Liver (tissue), 8 donors: ENCODE measurements at regions not wholly inside any gene's neighbourhood (a gene's known extent, or its start where the extent isn't known, plus 50 kb on each side); places are given as distances from the start of the nearest gene placed in this dataset.

Source experiments
- DNase-seq: peaks from one replicate; pipeline ENCODE4 v3.0.0-alpha.2; 2017; ENCODE audit warnings: low spot score
- H3K27ac ChIP-seq, 2 donors: one replicate each; pipeline ENCODE4 v1.7.0; 2013; ENCODE audit warnings: inconsistent platforms in 2 of 2, low read length in 2 of 2, control low read depth in 1 of 2, low read depth in 1 of 2, mild to moderate bottlenecking in 1 of 2
- H3K27me3 ChIP-seq, 4 donors: one replicate each; pipeline versions ENCODE4 v1.6.1 to v1.7.0; 2013; ENCODE audit warnings: low read length in 3 of 4, inconsistent platforms in 1 of 4, mild to moderate bottlenecking in 1 of 4, moderate library complexity in 1 of 4; ENCODE audit not compliant: control insufficient read depth in 4 of 4, insufficient read depth in 4 of 4
- H3K36me3 ChIP-seq, 4 donors: one replicate each; pipeline versions ENCODE4 v1.6.1 to v1.7.0; 2013; ENCODE audit warnings: low read length in 3 of 4, mild to moderate bottlenecking in 3 of 4, low read depth in 1 of 4, moderate library complexity in 1 of 4; ENCODE audit not compliant: control insufficient read depth in 4 of 4, insufficient read depth in 3 of 4
- H3K4me1 ChIP-seq, 4 donors: one replicate each; pipeline versions ENCODE4 v1.6.1 to v1.7.0; 2013; ENCODE audit warnings: low read length in 3 of 4, mild to moderate bottlenecking in 3 of 4, moderate library complexity in 1 of 4; ENCODE audit not compliant: control insufficient read depth in 4 of 4, insufficient read depth in 4 of 4
- H3K4me3 ChIP-seq, 3 donors: one replicate each; pipeline versions ENCODE4 v1.6.1 to v1.7.0; 2013; ENCODE audit warnings: low read length in 3 of 3, control low read depth in 1 of 3, low read depth in 1 of 3, mild to moderate bottlenecking in 1 of 3
- H3K9ac ChIP-seq, 2 donors: one replicate each; pipeline ENCODE4 v1.7.0; 2013; ENCODE audit warnings: low read length in 2 of 2, mild to moderate bottlenecking in 2 of 2, moderate library complexity in 2 of 2, control low read depth in 1 of 2, low read depth in 1 of 2
- H3K9me3 ChIP-seq, 4 donors: one replicate each; pipeline versions ENCODE4 v1.6.1 to v1.7.0; 2013; ENCODE audit warnings: low read length in 3 of 4; ENCODE audit not compliant: control insufficient read depth in 4 of 4
- EGR1 ChIP-seq, 2 donors: IDR thresholded peaks; 2 replicates each; pipeline ENCODE4 v1.6.1; 2016 to 2018; ENCODE audit warnings: antibody characterized with exemption in 2 of 2, low read depth in 2 of 2
- FOXA1 ChIP-seq: IDR thresholded peaks from 2 replicates; pipeline ENCODE4 v1.6.1; 2016; ENCODE audit warnings: antibody characterized with exemption
- FOXA2 ChIP-seq: IDR thresholded peaks from 2 replicates; pipeline ENCODE4 v1.6.1; 2016; ENCODE audit warnings: antibody characterized with exemption
- GABPA ChIP-seq, 2 donors: IDR thresholded peaks in 1 of 2; conservative IDR thresholded peaks in 1 of 2; 2 replicates each; pipeline ENCODE4 v1.6.1; 2016; ENCODE audit warnings: antibody characterized with exemption in 2 of 2, mild to moderate bottlenecking in 1 of 2, moderate library complexity in 1 of 2
- HNF4A ChIP-seq, 2 donors: conservative IDR thresholded peaks; 2 replicates each; pipeline ENCODE4 v1.6.1; 2016; ENCODE audit warnings: antibody characterized with exemption in 2 of 2, mild to moderate bottlenecking in 2 of 2
- HNF4G ChIP-seq: IDR thresholded peaks from 2 replicates; pipeline ENCODE4 v1.6.1; 2016; ENCODE audit warnings: antibody characterized with exemption
- JUND ChIP-seq, 2 donors: IDR thresholded peaks; 2 replicates each; pipeline ENCODE4 v1.6.1; 2016; ENCODE audit warnings: antibody characterized with exemption in 2 of 2
- NR2F2 ChIP-seq: IDR thresholded peaks from 2 replicates; pipeline ENCODE4 v1.6.1; 2016; ENCODE audit warnings: antibody characterized with exemption
- RAD21 ChIP-seq, 2 donors: IDR thresholded peaks; 2 replicates each; pipeline ENCODE4 v1.6.1; 2016; ENCODE audit warnings: antibody characterized with exemption in 2 of 2, mild to moderate bottlenecking in 2 of 2
- RXRA ChIP-seq, 2 donors: IDR thresholded peaks; 2 replicates each; pipeline ENCODE4 v1.6.1; 2017 to 2018; ENCODE audit warnings: antibody characterized with exemption in 2 of 2, mild to moderate bottlenecking in 1 of 2
- SP1 ChIP-seq: IDR thresholded peaks from 2 replicates; pipeline ENCODE4 v1.6.1; 2018; ENCODE audit warnings: antibody characterized with exemption, mild to moderate bottlenecking
- TAF1 ChIP-seq: conservative IDR thresholded peaks from 2 replicates; pipeline ENCODE4 v1.6.1; 2016; ENCODE audit warnings: antibody characterized with exemption, mild to moderate bottlenecking
- YY1 ChIP-seq: IDR thresholded peaks from 2 replicates; pipeline ENCODE4 v1.6.1; 2016; ENCODE audit warnings: antibody characterized with exemption, mild to moderate bottlenecking
- WGBS: extraction: QIAGEN DNeasy Blood & Tissue Kit; methylation state at CpG from one replicate; pipeline ENCODE4 v1.1.7; 2013; 5-methylcytosine and 5-hydroxymethylcytosine counted together
- TF ChIP-seq, protein P1 (sequence below): fragments of 150-350 bp; IDR thresholded peaks from 2 replicates; pipeline ENCODE4 v1.5.1; 2017; ENCODE audit warnings: improper control_type of control experiment, low read depth, low read length; ENCODE audit not compliant: missing input control
- TF ChIP-seq, protein P2 (sequence below): IDR thresholded peaks from 2 replicates; pipeline ENCODE4 v1.6.1; 2016; ENCODE audit warnings: antibody characterized with exemption
- TF ChIP-seq, protein P3 (sequence below): IDR thresholded peaks from 2 replicates; pipeline ENCODE4 v1.6.1; 2016; ENCODE audit warnings: antibody characterized with exemption
- TF ChIP-seq, protein P4 (sequence below): IDR thresholded peaks from 2 replicates; pipeline ENCODE4 v1.6.1; 2016; ENCODE audit warnings: antibody characterized with exemption, mild to moderate bottlenecking
- TF ChIP-seq, protein P5 (sequence below): IDR thresholded peaks from 2 replicates; pipeline ENCODE4 v1.6.1; 2016; ENCODE audit warnings: antibody characterized with exemption
- donor health status: healthy.
- donor health status: healthy.
- donor health status: healthy.
- donor health status: healthy.
- donor health status: healthy.

DNA sequence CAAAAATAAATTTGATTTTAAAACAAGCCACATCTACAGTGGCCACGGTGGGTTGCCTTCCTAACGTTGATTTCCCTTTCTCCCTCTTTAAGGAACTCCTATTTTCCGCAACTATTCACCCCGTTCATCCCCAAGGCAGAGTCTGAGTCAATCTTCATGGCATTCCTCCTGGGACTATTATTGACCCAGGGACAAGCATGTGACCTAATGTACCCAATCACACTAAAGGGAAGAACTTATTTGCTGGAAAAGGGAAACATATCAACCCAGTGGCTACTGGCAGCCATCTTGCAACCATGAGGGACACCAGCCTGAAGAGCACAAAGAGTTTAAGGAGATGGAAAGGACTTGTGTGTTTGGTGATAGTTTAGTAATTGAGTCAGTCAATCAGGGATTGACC lies 55.4 kb upstream of the ARHGEF3 start:
- H3K4me1 ChIP-seq = no peaks in the 10 kb centered on the region
- TF ChIP-seq, protein P1, sequence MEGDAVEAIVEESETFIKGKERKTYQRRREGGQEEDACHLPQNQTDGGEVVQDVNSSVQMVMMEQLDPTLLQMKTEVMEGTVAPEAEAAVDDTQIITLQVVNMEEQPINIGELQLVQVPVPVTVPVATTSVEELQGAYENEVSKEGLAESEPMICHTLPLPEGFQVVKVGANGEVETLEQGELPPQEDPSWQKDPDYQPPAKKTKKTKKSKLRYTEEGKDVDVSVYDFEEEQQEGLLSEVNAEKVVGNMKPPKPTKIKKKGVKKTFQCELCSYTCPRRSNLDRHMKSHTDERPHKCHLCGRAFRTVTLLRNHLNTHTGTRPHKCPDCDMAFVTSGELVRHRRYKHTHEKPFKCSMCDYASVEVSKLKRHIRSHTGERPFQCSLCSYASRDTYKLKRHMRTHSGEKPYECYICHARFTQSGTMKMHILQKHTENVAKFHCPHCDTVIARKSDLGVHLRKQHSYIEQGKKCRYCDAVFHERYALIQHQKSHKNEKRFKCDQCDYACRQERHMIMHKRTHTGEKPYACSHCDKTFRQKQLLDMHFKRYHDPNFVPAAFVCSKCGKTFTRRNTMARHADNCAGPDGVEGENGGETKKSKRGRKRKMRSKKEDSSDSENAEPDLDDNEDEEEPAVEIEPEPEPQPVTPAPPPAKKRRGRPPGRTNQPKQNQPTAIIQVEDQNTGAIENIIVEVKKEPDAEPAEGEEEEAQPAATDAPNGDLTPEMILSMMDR = no peak
- TF ChIP-seq SP1 (no peak), YY1 (no peak), HNF4A (conservative IDR thresholded peaks at IDR 0.05) (no peak), FOXA1 (no peak), FOXA2 (no peak), TAF1 (no peak), EGR1 (IDR thresholded peaks at IDR 0.05; ENCODE audit: low read depth in 2 of 2) (no peak), RXRA (IDR thresholded peaks at IDR 0.05) (no peak), RAD21 (IDR thresholded peaks at IDR 0.05) (no peak), JUND (IDR thresholded peaks at IDR 0.05) (no peak), GABPA (IDR thresholded peaks at IDR 0.05 in 1 of 2, conservative IDR thresholded peaks at IDR 0.05 in 1 of 2) (no peak), NR2F2 (no peak), HNF4G (no peak)
- TF ChIP-seq, protein P2, sequence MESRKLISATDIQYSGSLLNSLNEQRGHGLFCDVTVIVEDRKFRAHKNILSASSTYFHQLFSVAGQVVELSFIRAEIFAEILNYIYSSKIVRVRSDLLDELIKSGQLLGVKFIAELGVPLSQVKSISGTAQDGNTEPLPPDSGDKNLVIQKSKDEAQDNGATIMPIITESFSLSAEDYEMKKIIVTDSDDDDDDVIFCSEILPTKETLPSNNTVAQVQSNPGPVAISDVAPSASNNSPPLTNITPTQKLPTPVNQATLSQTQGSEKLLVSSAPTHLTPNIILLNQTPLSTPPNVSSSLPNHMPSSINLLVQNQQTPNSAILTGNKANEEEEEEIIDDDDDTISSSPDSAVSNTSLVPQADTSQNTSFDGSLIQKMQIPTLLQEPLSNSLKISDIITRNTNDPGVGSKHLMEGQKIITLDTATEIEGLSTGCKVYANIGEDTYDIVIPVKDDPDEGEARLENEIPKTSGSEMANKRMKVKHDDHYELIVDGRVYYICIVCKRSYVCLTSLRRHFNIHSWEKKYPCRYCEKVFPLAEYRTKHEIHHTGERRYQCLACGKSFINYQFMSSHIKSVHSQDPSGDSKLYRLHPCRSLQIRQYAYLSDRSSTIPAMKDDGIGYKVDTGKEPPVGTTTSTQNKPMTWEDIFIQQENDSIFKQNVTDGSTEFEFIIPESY = no peak
- TF ChIP-seq, protein P3, sequence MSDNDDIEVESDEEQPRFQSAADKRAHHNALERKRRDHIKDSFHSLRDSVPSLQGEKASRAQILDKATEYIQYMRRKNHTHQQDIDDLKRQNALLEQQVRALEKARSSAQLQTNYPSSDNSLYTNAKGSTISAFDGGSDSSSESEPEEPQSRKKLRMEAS = no peak
- TF ChIP-seq, protein P4, sequence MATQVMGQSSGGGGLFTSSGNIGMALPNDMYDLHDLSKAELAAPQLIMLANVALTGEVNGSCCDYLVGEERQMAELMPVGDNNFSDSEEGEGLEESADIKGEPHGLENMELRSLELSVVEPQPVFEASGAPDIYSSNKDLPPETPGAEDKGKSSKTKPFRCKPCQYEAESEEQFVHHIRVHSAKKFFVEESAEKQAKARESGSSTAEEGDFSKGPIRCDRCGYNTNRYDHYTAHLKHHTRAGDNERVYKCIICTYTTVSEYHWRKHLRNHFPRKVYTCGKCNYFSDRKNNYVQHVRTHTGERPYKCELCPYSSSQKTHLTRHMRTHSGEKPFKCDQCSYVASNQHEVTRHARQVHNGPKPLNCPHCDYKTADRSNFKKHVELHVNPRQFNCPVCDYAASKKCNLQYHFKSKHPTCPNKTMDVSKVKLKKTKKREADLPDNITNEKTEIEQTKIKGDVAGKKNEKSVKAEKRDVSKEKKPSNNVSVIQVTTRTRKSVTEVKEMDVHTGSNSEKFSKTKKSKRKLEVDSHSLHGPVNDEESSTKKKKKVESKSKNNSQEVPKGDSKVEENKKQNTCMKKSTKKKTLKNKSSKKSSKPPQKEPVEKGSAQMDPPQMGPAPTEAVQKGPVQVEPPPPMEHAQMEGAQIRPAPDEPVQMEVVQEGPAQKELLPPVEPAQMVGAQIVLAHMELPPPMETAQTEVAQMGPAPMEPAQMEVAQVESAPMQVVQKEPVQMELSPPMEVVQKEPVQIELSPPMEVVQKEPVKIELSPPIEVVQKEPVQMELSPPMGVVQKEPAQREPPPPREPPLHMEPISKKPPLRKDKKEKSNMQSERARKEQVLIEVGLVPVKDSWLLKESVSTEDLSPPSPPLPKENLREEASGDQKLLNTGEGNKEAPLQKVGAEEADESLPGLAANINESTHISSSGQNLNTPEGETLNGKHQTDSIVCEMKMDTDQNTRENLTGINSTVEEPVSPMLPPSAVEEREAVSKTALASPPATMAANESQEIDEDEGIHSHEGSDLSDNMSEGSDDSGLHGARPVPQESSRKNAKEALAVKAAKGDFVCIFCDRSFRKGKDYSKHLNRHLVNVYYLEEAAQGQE = no peak
- TF ChIP-seq, protein P5, sequence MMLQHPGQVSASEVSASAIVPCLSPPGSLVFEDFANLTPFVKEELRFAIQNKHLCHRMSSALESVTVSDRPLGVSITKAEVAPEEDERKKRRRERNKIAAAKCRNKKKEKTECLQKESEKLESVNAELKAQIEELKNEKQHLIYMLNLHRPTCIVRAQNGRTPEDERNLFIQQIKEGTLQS = no peak
- WGBS = 89% methylated on average over 4 of the region's 4 CpGs
- H3K36me3 ChIP-seq = no peaks in the 10 kb centered on the region
- H3K9me3 ChIP-seq = no peaks in the 10 kb centered on the region
- H3K9ac ChIP-seq = no peak overlapping the region
- H3K4me3 ChIP-seq = no peak overlapping the region
- no peak for DNase-seq
- no peak overlapping the region for H3K27ac ChIP-seq
- no peaks in the 10 kb centered on the region for H3K27me3 ChIP-seq

DNA sequence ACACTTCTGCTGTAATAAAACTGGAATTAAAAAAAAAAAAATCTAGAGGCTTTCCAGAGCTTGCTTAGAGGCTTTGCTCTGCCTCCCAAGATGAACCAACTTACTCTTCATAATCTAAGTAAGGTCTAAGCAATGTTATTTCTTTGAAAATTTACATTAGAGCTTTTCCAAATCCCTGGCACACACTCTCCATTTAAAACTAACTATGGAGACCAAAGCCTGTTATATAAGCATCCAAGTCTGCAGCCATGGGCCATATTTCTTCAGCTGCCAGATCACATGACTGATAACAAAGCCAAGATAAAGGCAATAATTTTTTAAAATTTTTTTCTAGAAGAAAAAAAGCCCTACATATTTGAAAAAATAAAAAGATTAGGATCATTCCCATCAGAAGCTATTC lies 55.0 kb upstream of the ARHGEF3 start:
- Histone ChIP-seq H3K4me3 (no peak overlapping the region), H3K27me3 (no peaks in the 10 kb centered on the region), H3K9ac (no peak overlapping the region), H3K4me1 (no peaks in the 10 kb centered on the region), H3K9me3 (no peaks in the 10 kb centered on the region), H3K36me3 (no peaks in the 10 kb centered on the region), H3K27ac (no peak overlapping the region)
- DNase-seq = no peak
- TF ChIP-seq TAF1 = no peak
- TF ChIP-seq HNF4G = no peak
- TF ChIP-seq SP1 = no peak
- TF ChIP-seq EGR1 (IDR thresholded peaks at IDR 0.05; ENCODE audit: low read depth in 2 of 2) = no peak
- TF ChIP-seq, protein P4 = no peak
- no peak for TF ChIP-seq FOXA2
- TF ChIP-seq, protein P5 = no peak
- no peak for TF ChIP-seq GABPA (IDR thresholded peaks at IDR 0.05 in 1 of 2, conservative IDR thresholded peaks at IDR 0.05 in 1 of 2)
- TF ChIP-seq RAD21 (IDR thresholded peaks at IDR 0.05) = no peak
- no peak for TF ChIP-seq NR2F2
